ENCODE measurements at regions not wholly inside any gene's neighbourhood (a gene's known extent, or its start where the extent isn't known, plus 50 kb on each side); places are given as distances from the start of the nearest gene placed in this dataset.

DNA sequence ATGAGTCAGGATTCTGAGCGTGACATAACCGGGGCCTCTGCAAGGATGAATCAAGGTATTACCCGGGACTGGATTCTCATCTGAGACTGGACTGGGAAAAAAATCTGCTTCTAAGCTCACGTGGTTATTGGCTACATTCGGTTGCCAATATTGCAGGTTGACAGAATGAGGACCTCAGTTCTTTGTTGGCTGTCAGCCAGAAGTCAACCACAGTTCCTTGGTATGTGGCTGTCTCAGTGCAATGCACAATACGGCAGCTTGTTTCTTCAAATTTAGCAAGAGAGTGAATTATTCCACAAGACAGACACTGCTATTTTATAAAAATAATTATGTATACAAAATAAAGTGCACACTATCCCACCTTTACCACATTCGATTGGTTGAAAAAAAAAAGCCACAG is 424.2 kb downstream of the KLHL4 start:
- TF ChIP-seq, protein P1, sequence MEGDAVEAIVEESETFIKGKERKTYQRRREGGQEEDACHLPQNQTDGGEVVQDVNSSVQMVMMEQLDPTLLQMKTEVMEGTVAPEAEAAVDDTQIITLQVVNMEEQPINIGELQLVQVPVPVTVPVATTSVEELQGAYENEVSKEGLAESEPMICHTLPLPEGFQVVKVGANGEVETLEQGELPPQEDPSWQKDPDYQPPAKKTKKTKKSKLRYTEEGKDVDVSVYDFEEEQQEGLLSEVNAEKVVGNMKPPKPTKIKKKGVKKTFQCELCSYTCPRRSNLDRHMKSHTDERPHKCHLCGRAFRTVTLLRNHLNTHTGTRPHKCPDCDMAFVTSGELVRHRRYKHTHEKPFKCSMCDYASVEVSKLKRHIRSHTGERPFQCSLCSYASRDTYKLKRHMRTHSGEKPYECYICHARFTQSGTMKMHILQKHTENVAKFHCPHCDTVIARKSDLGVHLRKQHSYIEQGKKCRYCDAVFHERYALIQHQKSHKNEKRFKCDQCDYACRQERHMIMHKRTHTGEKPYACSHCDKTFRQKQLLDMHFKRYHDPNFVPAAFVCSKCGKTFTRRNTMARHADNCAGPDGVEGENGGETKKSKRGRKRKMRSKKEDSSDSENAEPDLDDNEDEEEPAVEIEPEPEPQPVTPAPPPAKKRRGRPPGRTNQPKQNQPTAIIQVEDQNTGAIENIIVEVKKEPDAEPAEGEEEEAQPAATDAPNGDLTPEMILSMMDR (CRISPR knock-in tag; IDR thresholded peaks at IDR 0.05), result no peak
- TF ChIP-seq ZNF3 (CRISPR knock-in tag; IDR thresholded peaks at IDR 0.05) (no peak), ZNF10 (CRISPR knock-in tag; IDR thresholded peaks at IDR 0.05; ENCODE audit: borderline replicate concordance, low read depth) (no peak), NFATC3 (CRISPR knock-in tag; IDR thresholded peaks at IDR 0.05) (no peak), GFI1 (CRISPR knock-in tag; IDR thresholded peaks at IDR 0.05; ENCODE audit: borderline replicate concordance) (no peak), SMAD1 (CRISPR knock-in tag; IDR thresholded peaks at IDR 0.05; ENCODE audit: borderline replicate concordance, low read depth) (no peak), ZNF296 (CRISPR knock-in tag; conservative IDR thresholded peaks at IDR 0.05) (no peak), CEBPG (CRISPR knock-in tag; IDR thresholded peaks at IDR 0.05) (no peak), MEF2D (CRISPR knock-in tag; IDR thresholded peaks at IDR 0.05) (no peak), POLR2A (IDR thresholded peaks at IDR 0.05; ENCODE audit: insufficient read depth in 1 of 2, low read depth in 2 of 2, low read length in 2 of 2) (no peak)
- TF ChIP-seq, protein P2, sequence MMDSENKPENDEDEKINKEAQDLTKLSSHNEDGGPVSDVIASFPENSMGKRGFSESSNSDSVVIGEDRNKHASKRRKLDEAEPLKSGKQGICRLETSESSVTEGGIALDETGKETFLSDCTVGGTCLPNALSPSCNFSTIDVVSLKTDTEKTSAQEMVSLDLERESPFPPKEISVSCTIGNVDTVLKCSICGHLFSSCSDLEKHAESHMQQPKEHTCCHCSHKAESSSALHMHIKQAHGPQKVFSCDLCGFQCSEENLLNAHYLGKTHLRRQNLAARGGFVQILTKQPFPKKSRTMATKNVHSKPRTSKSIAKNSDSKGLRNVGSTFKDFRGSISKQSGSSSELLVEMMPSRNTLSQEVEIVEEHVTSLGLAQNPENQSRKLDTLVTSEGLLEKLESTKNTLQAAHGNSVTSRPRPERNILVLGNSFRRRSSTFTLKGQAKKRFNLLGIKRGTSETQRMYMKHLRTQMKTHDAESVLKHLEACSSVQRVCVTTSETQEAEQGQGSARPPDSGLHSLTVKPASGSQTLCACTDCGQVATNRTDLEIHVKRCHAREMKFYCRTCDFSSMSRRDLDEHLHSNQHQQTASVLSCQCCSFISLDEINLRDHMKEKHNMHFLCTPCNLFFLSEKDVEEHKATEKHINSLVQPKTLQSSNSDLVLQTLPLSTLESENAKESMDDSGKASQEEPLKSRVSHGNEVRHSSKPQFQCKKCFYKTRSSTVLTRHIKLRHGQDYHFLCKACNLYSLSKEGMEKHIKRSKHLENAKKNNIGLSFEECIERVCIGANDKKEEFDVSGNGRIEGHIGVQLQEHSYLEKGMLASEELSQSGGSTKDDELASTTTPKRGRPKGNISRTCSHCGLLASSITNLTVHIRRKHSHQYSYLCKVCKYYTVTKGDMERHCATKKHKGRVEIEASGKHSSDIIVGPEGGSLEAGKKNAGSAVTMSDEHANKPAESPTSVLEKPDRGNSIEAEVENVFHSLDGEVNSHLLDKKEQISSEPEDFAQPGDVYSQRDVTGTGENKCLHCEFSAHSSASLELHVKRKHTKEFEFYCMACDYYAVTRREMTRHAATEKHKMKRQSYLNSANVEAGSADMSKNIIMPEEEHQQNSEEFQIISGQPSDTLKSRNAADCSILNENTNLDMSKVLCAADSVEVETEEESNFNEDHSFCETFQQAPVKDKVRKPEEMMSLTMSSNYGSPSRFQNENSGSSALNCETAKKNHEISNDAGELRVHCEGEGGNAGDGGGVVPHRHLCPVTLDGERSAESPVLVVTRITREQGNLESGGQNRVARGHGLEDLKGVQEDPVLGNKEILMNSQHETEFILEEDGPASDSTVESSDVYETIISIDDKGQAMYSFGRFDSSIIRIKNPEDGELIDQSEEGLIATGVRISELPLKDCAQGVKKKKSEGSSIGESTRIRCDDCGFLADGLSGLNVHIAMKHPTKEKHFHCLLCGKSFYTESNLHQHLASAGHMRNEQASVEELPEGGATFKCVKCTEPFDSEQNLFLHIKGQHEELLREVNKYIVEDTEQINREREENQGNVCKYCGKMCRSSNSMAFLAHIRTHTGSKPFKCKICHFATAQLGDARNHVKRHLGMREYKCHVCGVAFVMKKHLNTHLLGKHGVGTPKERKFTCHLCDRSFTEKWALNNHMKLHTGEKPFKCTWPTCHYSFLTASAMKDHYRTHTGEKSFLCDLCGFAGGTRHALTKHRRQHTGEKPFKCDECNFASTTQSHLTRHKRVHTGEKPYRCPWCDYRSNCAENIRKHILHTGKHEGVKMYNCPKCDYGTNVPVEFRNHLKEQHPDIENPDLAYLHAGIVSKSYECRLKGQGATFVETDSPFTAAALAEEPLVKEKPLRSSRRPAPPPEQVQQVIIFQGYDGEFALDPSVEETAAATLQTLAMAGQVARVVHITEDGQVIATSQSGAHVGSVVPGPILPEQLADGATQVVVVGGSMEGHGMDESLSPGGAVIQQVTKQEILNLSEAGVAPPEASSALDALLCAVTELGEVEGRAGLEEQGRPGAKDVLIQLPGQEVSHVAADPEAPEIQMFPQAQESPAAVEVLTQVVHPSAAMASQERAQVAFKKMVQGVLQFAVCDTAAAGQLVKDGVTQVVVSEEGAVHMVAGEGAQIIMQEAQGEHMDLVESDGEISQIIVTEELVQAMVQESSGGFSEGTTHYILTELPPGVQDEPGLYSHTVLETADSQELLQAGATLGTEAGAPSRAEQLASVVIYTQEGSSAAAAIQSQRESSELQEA (CRISPR knock-in tag; IDR thresholded peaks at IDR 0.05; ENCODE audit: not compliant biosample characterization), result no peak

Measured in HepG2 (cell line).